ENCODE measurements at regions not wholly inside any gene's neighbourhood (a gene's known extent, or its start where the extent isn't known, plus 50 kb on each side); places are given as distances from the start of the nearest gene placed in this dataset.

DNA sequence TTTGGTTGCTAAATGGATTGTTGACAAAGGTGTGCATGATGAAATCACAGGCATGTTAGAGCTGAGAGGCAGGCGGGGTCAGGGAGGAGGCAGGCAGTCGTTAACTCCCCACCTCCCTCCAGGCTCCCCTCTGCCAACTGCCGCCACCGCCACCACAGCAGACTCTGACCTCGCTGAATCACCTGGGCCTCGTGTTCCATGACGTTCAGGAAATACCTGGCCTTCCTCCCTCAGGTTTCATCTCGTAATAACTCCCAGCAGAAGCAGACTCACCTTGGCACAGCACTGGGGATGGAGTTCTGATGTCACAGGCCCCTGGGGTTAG lies 198.5 kb downstream of the KATNAL1 start:
- FAIRE-seq: no peak

More for the DNA sequence above, 198.5 kb downstream of the KATNAL1 start:
- no peak overlapping the region for H3K27ac ChIP-seq (ENCODE audit: insufficient read depth, low read depth, low read length)
- no peak overlapping the region for H3K9ac ChIP-seq (replicated peaks; ENCODE audit: extremely low read depth, insufficient read depth, low read length)
- no peak overlapping the region for H2AFZ ChIP-seq (ENCODE audit: low read depth, low read length)
- no peaks in the 10 kb centered on the region for H3K79me2 ChIP-seq (ENCODE audit: control insufficient read depth, insufficient read depth, low read length)
- H3K27me3 ChIP-seq (ENCODE audit: control insufficient read depth in 2 of 2, insufficient read depth in 2 of 2, low read length in 2 of 2): peaks cover 7 to 19% of the 10 kb centered on the region in 2 experiments
- H3K36me3 ChIP-seq (ENCODE audit: control insufficient read depth in 2 of 2, extremely low read depth in 1 of 2, insufficient read depth in 2 of 2, low read length in 2 of 2): no peaks in the 10 kb centered on the region
- no peaks in the 10 kb centered on the region for H3K9me3 ChIP-seq (replicated peaks; ENCODE audit: control insufficient read depth, insufficient read depth, low read length)
- no peak for TF ChIP-seq MAX (IDR thresholded peaks at IDR 0.05; ENCODE audit: insufficient read depth, insufficient read length)
- TF ChIP-seq MYC (IDR thresholded peaks at IDR 0.05; ENCODE audit: low read depth, low read length): no peak
- no peak for TF ChIP-seq JUN (IDR thresholded peaks at IDR 0.05; ENCODE audit: borderline replicate concordance, insufficient read depth, insufficient read length, low read depth)
- TF ChIP-seq POLR2AphosphoS5 (IDR thresholded peaks at IDR 0.05; ENCODE audit: insufficient read depth, low read depth, low read length): no peak
- TF ChIP-seq, protein P1, sequence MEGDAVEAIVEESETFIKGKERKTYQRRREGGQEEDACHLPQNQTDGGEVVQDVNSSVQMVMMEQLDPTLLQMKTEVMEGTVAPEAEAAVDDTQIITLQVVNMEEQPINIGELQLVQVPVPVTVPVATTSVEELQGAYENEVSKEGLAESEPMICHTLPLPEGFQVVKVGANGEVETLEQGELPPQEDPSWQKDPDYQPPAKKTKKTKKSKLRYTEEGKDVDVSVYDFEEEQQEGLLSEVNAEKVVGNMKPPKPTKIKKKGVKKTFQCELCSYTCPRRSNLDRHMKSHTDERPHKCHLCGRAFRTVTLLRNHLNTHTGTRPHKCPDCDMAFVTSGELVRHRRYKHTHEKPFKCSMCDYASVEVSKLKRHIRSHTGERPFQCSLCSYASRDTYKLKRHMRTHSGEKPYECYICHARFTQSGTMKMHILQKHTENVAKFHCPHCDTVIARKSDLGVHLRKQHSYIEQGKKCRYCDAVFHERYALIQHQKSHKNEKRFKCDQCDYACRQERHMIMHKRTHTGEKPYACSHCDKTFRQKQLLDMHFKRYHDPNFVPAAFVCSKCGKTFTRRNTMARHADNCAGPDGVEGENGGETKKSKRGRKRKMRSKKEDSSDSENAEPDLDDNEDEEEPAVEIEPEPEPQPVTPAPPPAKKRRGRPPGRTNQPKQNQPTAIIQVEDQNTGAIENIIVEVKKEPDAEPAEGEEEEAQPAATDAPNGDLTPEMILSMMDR (IDR thresholded peaks at IDR 0.05; ENCODE audit: extremely low read depth in 1 of 2, insufficient read depth in 1 of 2, low read depth in 1 of 2, low read length in 2 of 2): no peak
- TF ChIP-seq EZH2 (IDR thresholded peaks at IDR 0.05; ENCODE audit: borderline replicate concordance, low read depth, low read length, severe bottlenecking): no peak
- TF ChIP-seq GATA2 (IDR thresholded peaks at IDR 0.05; ENCODE audit: insufficient read depth, insufficient read length, low read depth, low read length): no peak
- no peak for TF ChIP-seq POLR2A (IDR thresholded peaks at IDR 0.05; ENCODE audit: low read depth, low read length)
- TF ChIP-seq FOS (IDR thresholded peaks at IDR 0.05; ENCODE audit: borderline replicate concordance, insufficient read depth, low read length): no peak
- no peaks in the 10 kb centered on the region for H3K4me1 ChIP-seq (ENCODE audit: control insufficient read depth, extremely low read depth, insufficient read depth, low read length)
- BruUV-seq (replicated peaks): no TSS peak
- dilution Hi-C loops (cut with MboI; ENCODE audit: extremely low pct_ligation_motif_present, low sequenced_read_pairs) (no loop called here), intact Hi-C loops (cut with micrococcal nuclease) (no loop called here)
- H3K4me3 ChIP-seq (replicated peaks in 1 of 3; ENCODE audit: insufficient read depth in 1 of 3, low read depth in 1 of 3, low read length in 3 of 3): no peak overlapping the region
- no peak for DNase-seq (ENCODE audit: low read depth, low spot score)
- H3K4me2 ChIP-seq (ENCODE audit: insufficient read depth, low read length): no peak overlapping the region
- POLR2A ChIA-PET: no interaction called here
- H4K20me1 ChIP-seq (replicated peaks; ENCODE audit: control insufficient read depth, extremely low read depth, insufficient read depth, low read length): no peaks in the 10 kb centered on the region
- CTCF ChIA-PET: interaction anchor here (1.1 to 8.4 kb wide), 2 partner anchors 336 to 346 kb away, joined by 3 to 504 read pairs; no protein-coding TSS in a partner anchor
- no peaks in the 10 kb centered on the region for H3K9me1 ChIP-seq (replicated peaks; ENCODE audit: control insufficient read depth, extremely low read depth, insufficient read depth, low read length)
